ENCODE measurements at regions not wholly inside any gene's neighbourhood (a gene's known extent, or its start where the extent isn't known, plus 50 kb on each side); places are given as distances from the start of the nearest gene placed in this dataset.

DNA sequence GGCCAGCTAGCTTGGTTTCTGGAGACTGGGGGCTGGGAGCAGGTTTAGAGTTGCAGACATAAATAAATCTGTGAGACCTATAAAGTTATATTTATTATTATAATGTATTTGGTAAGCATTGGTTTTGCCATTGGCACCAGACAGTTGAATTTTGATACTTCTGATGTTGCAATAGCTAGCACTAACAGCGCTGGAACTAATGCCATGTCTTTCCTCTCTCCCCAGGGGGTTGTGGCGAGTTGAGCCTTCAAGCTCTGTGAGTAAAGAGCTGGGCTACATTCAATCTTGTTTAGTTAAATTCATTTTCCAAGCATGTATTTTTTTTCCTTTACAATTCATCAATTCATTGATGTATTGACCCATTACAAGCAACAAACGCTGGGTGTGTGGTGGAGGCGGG, 358.7 kb upstream of the NR3C2 start:
- ChIA-PET CTCF (no interaction called here), POLR2A (no interaction called here)
- H3K4me3 ChIP-seq (ENCODE audit: low read depth, low read length), result no peak overlapping the region
- TF ChIP-seq, protein P1, sequence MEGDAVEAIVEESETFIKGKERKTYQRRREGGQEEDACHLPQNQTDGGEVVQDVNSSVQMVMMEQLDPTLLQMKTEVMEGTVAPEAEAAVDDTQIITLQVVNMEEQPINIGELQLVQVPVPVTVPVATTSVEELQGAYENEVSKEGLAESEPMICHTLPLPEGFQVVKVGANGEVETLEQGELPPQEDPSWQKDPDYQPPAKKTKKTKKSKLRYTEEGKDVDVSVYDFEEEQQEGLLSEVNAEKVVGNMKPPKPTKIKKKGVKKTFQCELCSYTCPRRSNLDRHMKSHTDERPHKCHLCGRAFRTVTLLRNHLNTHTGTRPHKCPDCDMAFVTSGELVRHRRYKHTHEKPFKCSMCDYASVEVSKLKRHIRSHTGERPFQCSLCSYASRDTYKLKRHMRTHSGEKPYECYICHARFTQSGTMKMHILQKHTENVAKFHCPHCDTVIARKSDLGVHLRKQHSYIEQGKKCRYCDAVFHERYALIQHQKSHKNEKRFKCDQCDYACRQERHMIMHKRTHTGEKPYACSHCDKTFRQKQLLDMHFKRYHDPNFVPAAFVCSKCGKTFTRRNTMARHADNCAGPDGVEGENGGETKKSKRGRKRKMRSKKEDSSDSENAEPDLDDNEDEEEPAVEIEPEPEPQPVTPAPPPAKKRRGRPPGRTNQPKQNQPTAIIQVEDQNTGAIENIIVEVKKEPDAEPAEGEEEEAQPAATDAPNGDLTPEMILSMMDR (IDR thresholded peaks at IDR 0.05; ENCODE audit: insufficient read depth, low read length, missing control alignments), result no peak
- no peak for DNase-seq (ENCODE audit: low read depth, low spot score)

DNA sequence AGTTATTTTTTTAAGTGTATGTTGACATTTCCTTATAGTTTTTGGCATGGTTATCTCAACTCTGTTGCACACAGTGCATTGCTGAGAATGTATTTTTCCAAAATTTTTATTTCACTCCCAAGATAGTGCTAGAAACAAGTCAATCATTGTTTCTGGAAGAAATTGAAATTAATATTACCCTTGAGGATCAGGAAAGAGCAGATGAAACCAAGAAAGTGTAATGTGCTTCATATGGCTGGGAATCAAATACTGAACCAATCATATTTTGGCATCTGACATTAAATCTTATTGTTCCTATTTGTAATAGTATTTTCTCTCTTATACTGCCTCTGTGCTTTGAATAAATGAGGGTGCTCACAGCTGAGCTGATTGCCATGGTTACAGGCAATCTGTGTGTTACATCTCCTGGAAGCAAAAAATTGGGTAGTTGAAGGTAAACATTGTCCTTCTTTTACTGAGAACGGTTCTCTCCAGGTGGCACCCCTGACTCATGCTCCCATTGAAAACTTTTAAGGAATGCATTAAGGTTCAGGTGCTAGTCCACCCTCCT, 358.2 kb upstream of the NR3C2 start:
- POLR2A ChIA-PET, result no interaction called here
- H3K4me3 ChIP-seq (ENCODE audit: low read depth, low read length), result no peak overlapping the region
- TF ChIP-seq, protein P1 (IDR thresholded peaks at IDR 0.05; ENCODE audit: insufficient read depth, low read length, missing control alignments), result no peak
- CTCF ChIA-PET, result no interaction called here
- DNase-seq (ENCODE audit: low read depth, low spot score), result no peak

DNA sequence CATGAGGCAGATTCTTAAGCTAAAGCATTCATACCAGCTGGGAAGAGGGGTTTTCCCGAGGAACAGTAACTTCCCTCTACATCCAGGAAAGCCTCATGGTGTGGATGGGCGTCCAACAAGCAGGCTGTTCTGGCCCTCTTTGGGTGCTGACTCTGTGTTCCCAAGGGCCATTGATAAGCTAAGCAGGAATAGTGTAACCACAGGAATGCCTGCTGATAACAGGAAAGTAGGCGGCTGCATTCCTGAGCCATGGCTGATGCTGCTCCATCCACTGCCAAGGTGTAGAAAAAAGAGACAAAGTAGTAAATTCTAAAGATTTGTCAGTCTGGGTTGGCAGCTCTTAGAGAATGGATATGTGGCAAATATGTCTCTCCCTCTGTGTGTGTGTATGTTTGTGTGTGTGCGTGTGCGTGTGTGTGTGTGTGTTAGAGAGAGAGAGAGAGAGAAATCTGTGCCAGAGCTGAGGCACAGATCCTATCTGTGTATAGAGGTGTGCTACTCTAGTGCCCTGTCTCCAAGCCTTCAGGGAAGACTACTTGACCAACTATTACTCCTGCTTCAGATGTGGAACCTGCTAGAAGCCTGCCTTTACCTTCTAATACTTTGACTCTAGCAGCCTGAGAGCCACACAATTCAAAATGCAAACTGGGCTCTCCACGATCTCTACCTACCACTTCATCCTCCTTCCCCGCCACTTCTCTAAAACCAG, 353.1 kb upstream of the NR3C2 start:
- POLR2A ChIA-PET, result no interaction called here
- CTCF ChIA-PET, result no interaction called here
- H3K4me3 ChIP-seq (ENCODE audit: low read depth, low read length), result no peak overlapping the region
- DNase-seq (ENCODE audit: low read depth, low spot score), result no peak
- TF ChIP-seq, protein P1 (IDR thresholded peaks at IDR 0.05; ENCODE audit: insufficient read depth, low read length, missing control alignments), result no peak

DNA sequence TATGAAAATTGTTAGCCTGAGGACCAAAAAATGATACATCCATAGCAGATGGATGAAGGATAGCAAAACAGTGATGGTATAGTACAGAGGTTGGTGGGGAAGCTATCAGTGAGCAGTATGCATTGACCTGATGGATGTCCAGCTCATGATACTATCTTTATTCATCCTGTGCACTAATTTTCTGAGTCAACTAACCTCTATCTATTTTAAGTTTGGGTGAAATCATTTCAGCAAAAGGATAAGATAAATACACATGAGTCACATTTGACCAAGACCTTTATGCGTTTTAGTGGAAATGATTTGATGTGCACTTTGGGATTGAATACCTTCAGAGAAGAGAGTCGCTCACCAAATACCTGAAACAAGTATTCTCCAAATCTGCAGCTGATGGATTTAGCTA, 351.0 kb upstream of the NR3C2 start:
- TF ChIP-seq, protein P1 (IDR thresholded peaks at IDR 0.05; ENCODE audit: insufficient read depth, low read length, missing control alignments), result no peak
- ChIA-PET POLR2A (no interaction called here), CTCF (no interaction called here)

DNA sequence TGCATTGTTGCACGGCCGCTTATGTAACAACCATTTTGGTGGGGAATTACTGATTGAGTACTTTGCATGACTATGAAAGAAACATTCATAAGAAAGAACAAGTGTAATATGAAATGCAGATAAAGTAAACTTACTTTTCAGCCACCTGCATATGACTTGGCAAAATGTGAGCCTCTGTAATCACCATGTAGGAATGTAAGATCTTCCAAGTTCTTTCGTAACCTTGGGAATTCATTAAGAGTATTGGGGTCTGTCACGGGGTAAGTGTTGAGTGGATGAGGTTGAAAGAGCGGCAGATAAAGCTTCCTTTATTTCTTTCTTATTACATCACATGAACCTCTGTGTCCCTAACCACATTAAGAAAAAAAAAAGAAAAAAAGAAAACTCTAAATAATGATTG, 348.5 kb upstream of the NR3C2 start:
- CTCF ChIA-PET, result no interaction called here
- TF ChIP-seq, protein P1 (IDR thresholded peaks at IDR 0.05; ENCODE audit: insufficient read depth, low read length, missing control alignments), result no peak
- POLR2A ChIA-PET, result no interaction called here

More for the DNA sequence above, 351.0 kb upstream of the NR3C2 start:
- no peak overlapping the region for H3K4me3 ChIP-seq (ENCODE audit: low read depth, low read length)
- no peak for DNase-seq (ENCODE audit: low read depth, low spot score)

DNA sequence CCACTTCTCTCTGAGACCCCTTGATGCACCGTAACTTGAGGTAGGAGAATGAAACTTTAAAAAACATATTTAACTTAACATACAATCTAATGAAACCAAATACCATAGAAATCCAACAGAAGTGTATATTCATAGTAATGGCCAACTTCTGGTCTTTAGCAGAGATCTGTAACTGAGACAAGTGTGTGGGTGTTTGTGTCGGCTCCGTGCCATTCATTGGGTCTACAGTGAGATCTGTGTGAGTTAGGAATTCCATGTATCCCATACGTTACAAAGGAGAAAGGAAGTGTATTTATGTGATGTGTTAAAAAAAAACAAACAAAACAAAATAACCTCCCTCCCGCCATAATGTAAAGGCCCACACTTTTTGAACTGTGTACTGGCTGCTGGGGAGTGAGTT, 348.0 kb upstream of the NR3C2 start:
- no peak for DNase-seq (ENCODE audit: low read depth, low spot score)
- POLR2A ChIA-PET, result no interaction called here
- TF ChIP-seq, protein P1 (IDR thresholded peaks at IDR 0.05; ENCODE audit: insufficient read depth, low read length, missing control alignments), result no peak
- CTCF ChIA-PET, result no interaction called here
- no peak overlapping the region for H3K4me3 ChIP-seq (ENCODE audit: low read depth, low read length)

More for the DNA sequence above, 348.5 kb upstream of the NR3C2 start:
- H3K4me3 ChIP-seq (ENCODE audit: low read depth, low read length), result no peak overlapping the region
- no peak for DNase-seq (ENCODE audit: low read depth, low spot score)
